ENCODE measurements at regions not wholly inside any gene's neighbourhood (a gene's known extent, or its start where the extent isn't known, plus 50 kb on each side); places are given as distances from the start of the nearest gene placed in this dataset.

GRCh38 chr7:142442396-142442795 lies 184.5 kb upstream of the PRSS58 start:
- DNase-seq (ENCODE audit: low spot score) (no peak), ATAC-seq (no peak)
- CTCF ChIA-PET: interaction anchor here (0.9 to 2.2 kb wide), 7 partner anchors 10 to 144 kb away, joined by 3 to 10 read pairs (median 3); no protein-coding TSS in a partner anchor
- Mint-ChIP-seq H3K36me3 (no peaks in the 10 kb centered on the region), H3K27me3 (ENCODE audit: low read depth) (no peaks in the 10 kb centered on the region; the same call in 1 of the 2 replicates), H3K27ac (no peak overlapping the region), H3K4me3 (no peak overlapping the region), H3K9me3 (no peaks in the 10 kb centered on the region), H3K4me1 (peaks cover 31% of the 10 kb centered on the region)
- POLR2A ChIA-PET: no interaction called here
- TF ChIP-seq ZNF532 (CRISPR knock-in tag; IDR thresholded peaks at IDR 0.05; ENCODE audit: borderline replicate concordance): no peak

GRCh38 chr7:142440906-142441411 lies 183.1 kb upstream of the PRSS58 start:
- Mint-ChIP-seq H3K9me3 (no peaks in the 10 kb centered on the region), H3K4me3 (no peak overlapping the region), H3K36me3 (no peaks in the 10 kb centered on the region), H3K27me3 (ENCODE audit: low read depth) (no peaks in the 10 kb centered on the region; the same call in 1 of the 2 replicates), H3K4me1 (peaks cover 31% of the 10 kb centered on the region), H3K27ac (no peak overlapping the region)
- CTCF ChIA-PET: interaction anchor here (0.7 to 2.2 kb wide), 9 partner anchors 13 to 143 kb away, joined by 3 to 13 read pairs (median 4); no protein-coding TSS in a partner anchor
- ATAC-seq (no peak; the same call in 1 of the 2 replicates), DNase-seq (ENCODE audit: low spot score) (no peak)
- TF ChIP-seq MYBL2 (CRISPR knock-in tag; IDR thresholded peaks at IDR 0.05): no peak
- TF ChIP-seq ATF2 (CRISPR knock-in tag; IDR thresholded peaks at IDR 0.05; ENCODE audit: borderline replicate concordance, low read depth): no peak
- TF ChIP-seq TEAD4 (CRISPR knock-in tag; IDR thresholded peaks at IDR 0.05): no peak
- TF ChIP-seq JAZF1 (CRISPR knock-in tag; IDR thresholded peaks at IDR 0.05): no peak
- no peak for TF ChIP-seq MXD4 (CRISPR knock-in tag; IDR thresholded peaks at IDR 0.05; ENCODE audit: borderline replicate concordance)
- TF ChIP-seq JUN (CRISPR knock-in tag; IDR thresholded peaks at IDR 0.05): no peak
- TF ChIP-seq ZNF423 (CRISPR knock-in tag; IDR thresholded peaks at IDR 0.05): no peak
- no peak for TF ChIP-seq EMX1 (CRISPR knock-in tag; IDR thresholded peaks at IDR 0.05)
- no peak for TF ChIP-seq ZNF138 (CRISPR knock-in tag; conservative IDR thresholded peaks at IDR 0.05)
- TF ChIP-seq GTF2I (CRISPR knock-in tag; conservative IDR thresholded peaks at IDR 0.05): no peak
- no peak for TF ChIP-seq ZBTB21 (CRISPR knock-in tag; IDR thresholded peaks at IDR 0.05; ENCODE audit: borderline replicate concordance)
- no peak for TF ChIP-seq ZNF512 (CRISPR knock-in tag; IDR thresholded peaks at IDR 0.05; ENCODE audit: borderline replicate concordance)
- no peak for TF ChIP-seq ZNF121 (CRISPR knock-in tag; IDR thresholded peaks at IDR 0.05)
- TF ChIP-seq ATF6 (CRISPR knock-in tag; IDR thresholded peaks at IDR 0.05): no peak
- no peak for TF ChIP-seq ZNF263 (CRISPR knock-in tag; IDR thresholded peaks at IDR 0.05; ENCODE audit: low read depth)
- TF ChIP-seq ZNF281 (CRISPR knock-in tag; IDR thresholded peaks at IDR 0.05): no peak
- no peak for TF ChIP-seq ZNF396 (CRISPR knock-in tag; IDR thresholded peaks at IDR 0.05; ENCODE audit: borderline replicate concordance)
- TF ChIP-seq SMAD4 (CRISPR knock-in tag; IDR thresholded peaks at IDR 0.05): no peak
- TF ChIP-seq SMAD3 (CRISPR knock-in tag; IDR thresholded peaks at IDR 0.05; ENCODE audit: borderline replicate concordance): no peak
- POLR2A ChIA-PET: no interaction called here
